Heart left ventricle (tissue), 16 donors: ENCODE measurements at regions not wholly inside any gene's neighbourhood (a gene's known extent, or its start where the extent isn't known, plus 50 kb on each side); places are given as distances from the start of the nearest gene placed in this dataset.

Experiments used
- ATAC-seq, 4 donors: fragments of 200-7000 bp; cut with Tn5 transposase; one replicate each; pipeline ENCODE4 v1.9.1; 2020 to 2022; ENCODE audit warnings: moderate library complexity in 4 of 4, mild to moderate bottlenecking in 3 of 4, moderate number of reproducible peaks in 1 of 4
- DNase-seq, 5 donors: peaks; one replicate each; pipeline ENCODE4 v3.0.0-alpha.2; 2020
- H3K27ac ChIP-seq, 12 donors: fragments of 200-600 bp; sonication (generic) in 4 of 12; one replicate each; pipeline versions ENCODE4 v1.5.0 to v1.8.0; 2016 to 2022; ENCODE audit warnings: mild to moderate bottlenecking in 2 of 12
- H3K27me3 ChIP-seq, 9 donors: fragments of 200-600 bp; sonication (generic) in 2 of 9; one replicate each; pipeline versions ENCODE4 v1.5.1 to v1.8.0; 2016 to 2022; ENCODE audit warnings: mild to moderate bottlenecking in 3 of 9
- H3K36me3 ChIP-seq, 9 donors: fragments of 200-600 bp; sonication (generic) in 2 of 9; one replicate each; pipeline versions ENCODE4 v1.5.0 to v1.8.0; 2018 to 2022; ENCODE audit warnings: mild to moderate bottlenecking in 2 of 9
- H3K4me1 ChIP-seq, 12 donors: fragments of 200-600 bp; sonication (generic) in 4 of 12; one replicate each; pipeline versions ENCODE4 v1.5.0 to v1.8.0; 2016 to 2022; ENCODE audit warnings: mild to moderate bottlenecking in 3 of 12
- H3K4me3 ChIP-seq, 12 donors: fragments of 200-600 bp; sonication (generic) in 4 of 12; one replicate each; pipeline versions ENCODE4 v1.5.0 to v1.8.0; 2017 to 2022; ENCODE audit warnings: mild to moderate bottlenecking in 9 of 12, moderate library complexity in 4 of 12
- H3K9me3 ChIP-seq, 12 donors: fragments of 200-600 bp; sonication (generic) in 4 of 12; one replicate each; pipeline versions ENCODE4 v1.5.0 to v1.8.0; 2016 to 2022; ENCODE audit warnings: mild to moderate bottlenecking in 1 of 12
- CTCF ChIP-seq, 12 donors: fragments of 200-600 bp; sonication (generic) in 4 of 12; IDR thresholded peaks; one replicate each; pipeline versions ENCODE4 v1.5.0 to v1.8.0; 2018 to 2022; ENCODE audit warnings: antibody characterized with exemption in 12 of 12, mild to moderate bottlenecking in 5 of 12
- POLR2A ChIP-seq, 2 donors: fragments of 450-650 bp; IDR thresholded peaks; one replicate each; pipeline ENCODE4 v1.6.1; 2017; ENCODE audit warnings: antibody characterized with exemption in 2 of 2, mild to moderate bottlenecking in 2 of 2, moderate library complexity in 2 of 2
- WGBS, 4 donors: extraction: QIAGEN DNeasy Blood & Tissue Kit in 2 of 4; methylation state at CpG; one replicate each; pipeline versions ENCODE4 v1.1.5 to v1.1.7; 2013 to 2018; 5-methylcytosine and 5-hydroxymethylcytosine counted together
- intact Hi-C, 10 donors: fragments of 100-400 bp; cut with DNase I; formaldehyde crosslinking; loops; one replicate each; pipeline versions ENCODE4 v1.11.1 to v1.14.2; 2022
- donor health status: ischemic (EF 13 %, LVEDD 7.1; RV severe dilation, severe dysfunction).
- donor health status: healthy with polysubstance abuse.
- donor health status: DM: no; HTN: yes; CAD: no.
- donor health status: DM: no; HTN: no; CAD: no.
- donor health status: ischemic (EF 25% LVEDD 6.9; RV normal size, moderate dysfunction).
- donor health status: ischemic (EF 25% LVEDD 5.7; RV mildly dilated, moderate dysfunction).
- donor health status: healthy.
- donor health status: DM: yes; HTN: yes; CAD: no.
- donor health status: ischemic (EF 35%, LVEDD 5.7; RV mildly dilated, moderate dysfunction).
- donor health status: nonischemic (EF 11% LVEDD 7.7; RV severe dilation, severe dysfunction).
- donor health status: DM: yes; HTN: yes; CAD: no.
- donor health status: PGD.
- donor health status: ischemic (EF 29% LVEDD 5.4; RV normal size, mild dysfunction).
- donor health status: nonischemic (EF 23%, LVEDD 6.1; RV moderate dilation, normal function).

GRCh38 chr1:219045246-219045645 is 128.4 kb upstream of the LYPLAL1 start:
- Histone ChIP-seq H3K4me1 (no peaks in the 10 kb centered on the region), H3K36me3 (no peaks in the 10 kb centered on the region), H3K27ac (no peak overlapping the region), H3K9me3 (peaks cover 0 to 8% (median 0%) of the 10 kb centered on the region in 12 donors), H3K27me3 (no peaks in the 10 kb centered on the region), H3K4me3 (no peak overlapping the region)
- intact Hi-C loops: no loop called here
- DNase-seq: no peak
- WGBS, 4 donors: 82 to 95% (median 92%) methylated on average over 3 of the region's 3 CpGs
- ATAC-seq: no peak
- TF ChIP-seq POLR2A (IDR thresholded peaks at IDR 0.05): no peak

- DNase-seq: no peak
- Histone ChIP-seq H3K27ac (no peak overlapping the region), H3K4me3 (no peak overlapping the region), H3K9me3 (no peaks in the 10 kb centered on the region), H3K36me3 (no peaks in the 10 kb centered on the region), H3K27me3 (no peaks in the 10 kb centered on the region), H3K4me1 (no peaks in the 10 kb centered on the region)
- no peak for ATAC-seq
- no peak for TF ChIP-seq POLR2A (IDR thresholded peaks at IDR 0.05)
- TF ChIP-seq CTCF (IDR thresholded peaks at IDR 0.05): no peak
- intact Hi-C loops: no loop called here
- WGBS, 4 donors: 70 to 84% (median 76%) methylated on average over 4 of the region's 4 CpGs
Measured at GRCh38 chr1:219049501-219049900, 124.2 kb upstream of the LYPLAL1 start.

GRCh38 chr1:219050086-219050821 is 123.4 kb upstream of the LYPLAL1 start:
- 83 to 88% (median 84%) methylated on average over 5 of the region's 5 CpGs for WGBS, 4 donors
- no peaks in the 10 kb centered on the region for H3K4me1 ChIP-seq
- TF ChIP-seq CTCF (IDR thresholded peaks at IDR 0.05) (no peak), POLR2A (IDR thresholded peaks at IDR 0.05) (no peak)
- H3K27me3 ChIP-seq: no peaks in the 10 kb centered on the region
- DNase-seq (no peak), ATAC-seq (no peak)
- H3K9me3 ChIP-seq: no peaks in the 10 kb centered on the region
- no peaks in the 10 kb centered on the region for H3K36me3 ChIP-seq
- H3K27ac ChIP-seq: no peak overlapping the region
- intact Hi-C loops: no loop called here
- no peak overlapping the region for H3K4me3 ChIP-seq

DNA sequence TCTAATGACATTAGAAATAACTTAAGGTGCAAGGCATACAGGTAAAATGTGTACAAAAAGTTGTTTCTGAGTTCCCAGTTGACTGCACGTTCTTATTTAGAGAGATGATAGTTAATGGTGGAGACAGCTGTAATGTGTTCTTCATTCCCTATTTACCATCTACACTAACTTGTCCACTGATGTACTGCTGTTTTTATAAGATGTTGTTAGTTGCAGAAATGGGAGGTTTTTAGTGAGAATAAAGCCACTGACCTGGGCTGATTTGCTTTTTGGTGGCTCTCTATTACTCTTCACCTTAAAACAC is 122.9 kb upstream of the LYPLAL1 start:
- WGBS, 4 donors: 0 to 93% (median 42%) methylated on average over 1 of the region's 1 CpG
- Histone ChIP-seq H3K9me3 (no peaks in the 10 kb centered on the region), H3K27ac (no peak overlapping the region), H3K4me3 (no peak overlapping the region), H3K27me3 (no peaks in the 10 kb centered on the region), H3K4me1 (no peaks in the 10 kb centered on the region), H3K36me3 (no peaks in the 10 kb centered on the region)
- ATAC-seq: no peak
- intact Hi-C loops: no loop called here
- TF ChIP-seq POLR2A (IDR thresholded peaks at IDR 0.05) (no peak), CTCF (IDR thresholded peaks at IDR 0.05) (no peak)
- DNase-seq: no peak

GRCh38 chr1:219051547-219051946 is 122.1 kb upstream of the LYPLAL1 start:
- intact Hi-C loops: no loop called here
- H3K36me3 ChIP-seq: no peaks in the 10 kb centered on the region
- TF ChIP-seq CTCF (IDR thresholded peaks at IDR 0.05) (no peak), POLR2A (IDR thresholded peaks at IDR 0.05) (no peak)
- H3K9me3 ChIP-seq: peaks cover 0 to under 1% (median 0%) of the 10 kb centered on the region in 12 donors
- no peak overlapping the region for H3K4me3 ChIP-seq
- no peaks in the 10 kb centered on the region for H3K27me3 ChIP-seq
- no peak for DNase-seq
- WGBS, 4 donors: 72 to 99% (median 87%) methylated on average over 4 of the region's 4 CpGs
- no peak overlapping the region for H3K27ac ChIP-seq
- no peaks in the 10 kb centered on the region for H3K4me1 ChIP-seq
- no peak for ATAC-seq
